ENCODE measurements at regions not wholly inside any gene's neighbourhood (a gene's known extent, or its start where the extent isn't known, plus 50 kb on each side); places are given as distances from the start of the nearest gene placed in this dataset.

DNA sequence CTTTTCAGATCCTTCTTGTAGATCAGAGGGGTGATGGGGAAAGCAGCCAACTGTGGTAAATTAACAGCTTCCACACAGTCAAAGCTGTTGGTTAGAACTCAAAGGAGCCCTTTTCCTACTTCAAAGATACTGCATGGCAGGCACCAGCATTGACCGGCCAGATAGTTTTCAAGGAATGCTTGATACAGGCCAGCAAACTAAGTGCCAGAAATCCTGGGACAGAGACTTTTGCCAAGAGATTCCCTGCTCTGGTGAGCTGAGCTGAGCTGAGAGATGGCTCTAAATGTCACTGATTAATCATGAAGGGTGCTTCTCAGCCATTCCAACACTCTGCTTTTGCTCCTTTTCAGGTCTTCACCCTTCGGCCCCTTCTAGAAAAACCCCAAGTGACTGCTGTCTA, 131.6 kb upstream of the MED14 start:
- TF ChIP-seq, protein P1, sequence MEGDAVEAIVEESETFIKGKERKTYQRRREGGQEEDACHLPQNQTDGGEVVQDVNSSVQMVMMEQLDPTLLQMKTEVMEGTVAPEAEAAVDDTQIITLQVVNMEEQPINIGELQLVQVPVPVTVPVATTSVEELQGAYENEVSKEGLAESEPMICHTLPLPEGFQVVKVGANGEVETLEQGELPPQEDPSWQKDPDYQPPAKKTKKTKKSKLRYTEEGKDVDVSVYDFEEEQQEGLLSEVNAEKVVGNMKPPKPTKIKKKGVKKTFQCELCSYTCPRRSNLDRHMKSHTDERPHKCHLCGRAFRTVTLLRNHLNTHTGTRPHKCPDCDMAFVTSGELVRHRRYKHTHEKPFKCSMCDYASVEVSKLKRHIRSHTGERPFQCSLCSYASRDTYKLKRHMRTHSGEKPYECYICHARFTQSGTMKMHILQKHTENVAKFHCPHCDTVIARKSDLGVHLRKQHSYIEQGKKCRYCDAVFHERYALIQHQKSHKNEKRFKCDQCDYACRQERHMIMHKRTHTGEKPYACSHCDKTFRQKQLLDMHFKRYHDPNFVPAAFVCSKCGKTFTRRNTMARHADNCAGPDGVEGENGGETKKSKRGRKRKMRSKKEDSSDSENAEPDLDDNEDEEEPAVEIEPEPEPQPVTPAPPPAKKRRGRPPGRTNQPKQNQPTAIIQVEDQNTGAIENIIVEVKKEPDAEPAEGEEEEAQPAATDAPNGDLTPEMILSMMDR (IDR thresholded peaks at IDR 0.05 in 2 of 3, conservative IDR thresholded peaks at IDR 0.05 in 1 of 3; ENCODE audit: control insufficient read depth in 2 of 3, extremely low read depth in 1 of 3, insufficient read depth in 1 of 3, low read depth in 3 of 3, low read length in 3 of 3), result no peak
- no peak for TF ChIP-seq POLR2A (IDR thresholded peaks at IDR 0.05; ENCODE audit: low read depth, low read length)
